ENCODE measurements at regions not wholly inside any gene's neighbourhood (a gene's known extent, or its start where the extent isn't known, plus 50 kb on each side); places are given as distances from the start of the nearest gene placed in this dataset.

GRCh38 chr6:65786815-65787214 is 79.8 kb upstream of the EYS start:
- no peak for FAIRE-seq
- no peak for DNase-seq (ENCODE audit: low read depth, low spot score)
- TF ChIP-seq FOS (IDR thresholded peaks at IDR 0.05; ENCODE audit: borderline replicate concordance, insufficient read depth, low read length) (no peak), GATA2 (IDR thresholded peaks at IDR 0.05; ENCODE audit: insufficient read depth, insufficient read length, low read depth, low read length) (no peak), POLR2A (IDR thresholded peaks at IDR 0.05; ENCODE audit: low read depth, low read length) (no peak), JUN (IDR thresholded peaks at IDR 0.05; ENCODE audit: borderline replicate concordance, insufficient read depth, insufficient read length, low read depth) (no peak), EZH2 (IDR thresholded peaks at IDR 0.05; ENCODE audit: borderline replicate concordance, low read depth, low read length, severe bottlenecking) (no peak), POLR2AphosphoS5 (IDR thresholded peaks at IDR 0.05; ENCODE audit: insufficient read depth, low read depth, low read length) (no peak), MYC (IDR thresholded peaks at IDR 0.05; ENCODE audit: low read depth, low read length) (no peak)
- TF ChIP-seq, protein P1, sequence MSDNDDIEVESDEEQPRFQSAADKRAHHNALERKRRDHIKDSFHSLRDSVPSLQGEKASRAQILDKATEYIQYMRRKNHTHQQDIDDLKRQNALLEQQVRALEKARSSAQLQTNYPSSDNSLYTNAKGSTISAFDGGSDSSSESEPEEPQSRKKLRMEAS (IDR thresholded peaks at IDR 0.05; ENCODE audit: insufficient read depth, insufficient read length): no peak
- TF ChIP-seq, protein P2, sequence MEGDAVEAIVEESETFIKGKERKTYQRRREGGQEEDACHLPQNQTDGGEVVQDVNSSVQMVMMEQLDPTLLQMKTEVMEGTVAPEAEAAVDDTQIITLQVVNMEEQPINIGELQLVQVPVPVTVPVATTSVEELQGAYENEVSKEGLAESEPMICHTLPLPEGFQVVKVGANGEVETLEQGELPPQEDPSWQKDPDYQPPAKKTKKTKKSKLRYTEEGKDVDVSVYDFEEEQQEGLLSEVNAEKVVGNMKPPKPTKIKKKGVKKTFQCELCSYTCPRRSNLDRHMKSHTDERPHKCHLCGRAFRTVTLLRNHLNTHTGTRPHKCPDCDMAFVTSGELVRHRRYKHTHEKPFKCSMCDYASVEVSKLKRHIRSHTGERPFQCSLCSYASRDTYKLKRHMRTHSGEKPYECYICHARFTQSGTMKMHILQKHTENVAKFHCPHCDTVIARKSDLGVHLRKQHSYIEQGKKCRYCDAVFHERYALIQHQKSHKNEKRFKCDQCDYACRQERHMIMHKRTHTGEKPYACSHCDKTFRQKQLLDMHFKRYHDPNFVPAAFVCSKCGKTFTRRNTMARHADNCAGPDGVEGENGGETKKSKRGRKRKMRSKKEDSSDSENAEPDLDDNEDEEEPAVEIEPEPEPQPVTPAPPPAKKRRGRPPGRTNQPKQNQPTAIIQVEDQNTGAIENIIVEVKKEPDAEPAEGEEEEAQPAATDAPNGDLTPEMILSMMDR (IDR thresholded peaks at IDR 0.05; ENCODE audit: extremely low read depth in 1 of 2, insufficient read depth in 1 of 2, low read depth in 1 of 2, low read length in 2 of 2): no peak
- Histone ChIP-seq H3K4me3 (replicated peaks in 1 of 3; ENCODE audit: insufficient read depth in 1 of 3, low read depth in 1 of 3, low read length in 3 of 3) (no peak overlapping the region), H3K27ac (ENCODE audit: insufficient read depth, low read depth, low read length) (no peak overlapping the region), H3K36me3 (ENCODE audit: control insufficient read depth in 2 of 2, extremely low read depth in 1 of 2, insufficient read depth in 2 of 2, low read length in 2 of 2) (no peaks in the 10 kb centered on the region), H3K79me2 (ENCODE audit: control insufficient read depth, insufficient read depth, low read length) (no peaks in the 10 kb centered on the region), H3K9ac (replicated peaks; ENCODE audit: extremely low read depth, insufficient read depth, low read length) (no peak overlapping the region), H3K9me1 (replicated peaks; ENCODE audit: control insufficient read depth, extremely low read depth, insufficient read depth, low read length) (no peaks in the 10 kb centered on the region), H3K4me1 (ENCODE audit: control insufficient read depth, extremely low read depth, insufficient read depth, low read length) (no peaks in the 10 kb centered on the region), H3K4me2 (ENCODE audit: insufficient read depth, low read length) (no peak overlapping the region), H3K27me3 (ENCODE audit: control insufficient read depth in 2 of 2, insufficient read depth in 2 of 2, low read length in 2 of 2) (no peaks in the 10 kb centered on the region), H3K9me3 (replicated peaks; ENCODE audit: control insufficient read depth, insufficient read depth, low read length) (no peaks in the 10 kb centered on the region), H4K20me1 (replicated peaks; ENCODE audit: control insufficient read depth, extremely low read depth, insufficient read depth, low read length) (no peaks in the 10 kb centered on the region), H2AFZ (ENCODE audit: low read depth, low read length) (no peak overlapping the region)
- CTCF ChIA-PET: no interaction called here
- dilution Hi-C loops (cut with MboI; ENCODE audit: extremely low pct_ligation_motif_present, low sequenced_read_pairs) (no loop called here), intact Hi-C loops (cut with micrococcal nuclease) (no loop called here)
- no TSS peak for BruUV-seq (replicated peaks)
- POLR2A ChIA-PET: no interaction called here

Measured in endothelial cell of umbilical vein (primary cell).